ENCODE measurements at regions not wholly inside any gene's neighbourhood (a gene's known extent, or its start where the extent isn't known, plus 50 kb on each side); places are given as distances from the start of the nearest gene placed in this dataset.

DNA sequence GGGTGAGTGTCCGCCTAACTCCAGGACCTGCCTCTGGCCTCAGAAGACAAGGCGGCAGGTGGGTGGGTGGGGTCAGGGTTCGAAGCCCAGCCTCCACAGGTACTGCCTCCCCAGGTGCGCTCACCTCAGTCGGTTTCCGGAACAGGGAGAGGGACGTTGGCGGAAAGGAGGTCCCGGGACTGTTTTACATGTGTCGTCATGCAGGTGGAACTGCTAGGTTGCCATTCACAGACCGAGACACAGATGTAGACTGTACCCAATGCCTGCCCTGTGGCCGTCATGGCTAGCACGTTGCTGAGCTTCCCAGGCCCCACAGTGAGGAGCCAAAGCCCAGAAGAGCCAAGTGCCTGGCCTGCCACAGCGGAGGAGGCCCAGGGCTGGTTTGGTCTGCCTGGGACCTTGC is 284.0 kb upstream of the HS6ST1 start:
- TF ChIP-seq, protein P1, sequence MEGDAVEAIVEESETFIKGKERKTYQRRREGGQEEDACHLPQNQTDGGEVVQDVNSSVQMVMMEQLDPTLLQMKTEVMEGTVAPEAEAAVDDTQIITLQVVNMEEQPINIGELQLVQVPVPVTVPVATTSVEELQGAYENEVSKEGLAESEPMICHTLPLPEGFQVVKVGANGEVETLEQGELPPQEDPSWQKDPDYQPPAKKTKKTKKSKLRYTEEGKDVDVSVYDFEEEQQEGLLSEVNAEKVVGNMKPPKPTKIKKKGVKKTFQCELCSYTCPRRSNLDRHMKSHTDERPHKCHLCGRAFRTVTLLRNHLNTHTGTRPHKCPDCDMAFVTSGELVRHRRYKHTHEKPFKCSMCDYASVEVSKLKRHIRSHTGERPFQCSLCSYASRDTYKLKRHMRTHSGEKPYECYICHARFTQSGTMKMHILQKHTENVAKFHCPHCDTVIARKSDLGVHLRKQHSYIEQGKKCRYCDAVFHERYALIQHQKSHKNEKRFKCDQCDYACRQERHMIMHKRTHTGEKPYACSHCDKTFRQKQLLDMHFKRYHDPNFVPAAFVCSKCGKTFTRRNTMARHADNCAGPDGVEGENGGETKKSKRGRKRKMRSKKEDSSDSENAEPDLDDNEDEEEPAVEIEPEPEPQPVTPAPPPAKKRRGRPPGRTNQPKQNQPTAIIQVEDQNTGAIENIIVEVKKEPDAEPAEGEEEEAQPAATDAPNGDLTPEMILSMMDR (IDR thresholded peaks at IDR 0.05; ENCODE audit: extremely low read depth in 1 of 2, insufficient read depth in 1 of 2, low read depth in 1 of 2, low read length in 2 of 2), result no peak
- TF ChIP-seq MYC (IDR thresholded peaks at IDR 0.05; ENCODE audit: low read depth, low read length), result no peak
- no peak for TF ChIP-seq POLR2A (IDR thresholded peaks at IDR 0.05; ENCODE audit: low read depth, low read length)
- no peak for TF ChIP-seq EZH2 (IDR thresholded peaks at IDR 0.05; ENCODE audit: borderline replicate concordance, low read depth, low read length, severe bottlenecking)
- no peak for TF ChIP-seq POLR2AphosphoS5 (IDR thresholded peaks at IDR 0.05; ENCODE audit: insufficient read depth, low read depth, low read length)
